H1 (cell line): ENCODE measurements at regions not wholly inside any gene's neighbourhood (a gene's known extent, or its start where the extent isn't known, plus 50 kb on each side); places are given as distances from the start of the nearest gene placed in this dataset.

ENCODE experiments used
- CTCF ChIA-PET: fragments of 300-600 bp; sonication (Branson Sonifier 250); formaldehyde crosslinking; loops from one replicate; lab custom pipeline; 2021; ENCODE audit not compliant: partially characterized antibody; lab: Charles Lee
- POLR2A ChIA-PET: fragments of 300-600 bp; sonication (Branson Sonifier 250); formaldehyde crosslinking; loops from one replicate; lab custom pipeline; 2021; ENCODE audit warnings: inconsistent platforms; ENCODE audit not compliant: partially characterized antibody; lab: Charles Lee
- DNase-seq, 2 experiments: peaks; one replicate each; pipeline versions ENCODE4 v3.0.0 to v3.0.0-alpha.2; 2010 to 2022; ENCODE audit warnings: low spot score in 2 of 2, low read depth in 1 of 2, mixed read lengths in 1 of 2
- FAIRE-seq: peaks from 2 replicates; lab custom pipeline; 2011; peaks lifted over from hg19 to GRCh38; lab: Jason Lieb, UNC
- H2AFZ ChIP-seq: 2 replicates; pipeline ENCODE4 v1.8.1; 2012; ENCODE audit warnings: low read length, inconsistent platforms
- H2AK5ac ChIP-seq: 2 replicates; pipeline ENCODE4 v1.6.1; 2013; ENCODE audit warnings: low read depth, low read length
- H2BK120ac ChIP-seq: replicated peaks from 2 replicates; pipeline ENCODE3; 2013; ENCODE audit warnings: low read depth, low read length, inconsistent platforms
- H2BK12ac ChIP-seq: 2 replicates; pipeline ENCODE4 v1.6.1; 2013; ENCODE audit warnings: low read depth, low read length
- H2BK15ac ChIP-seq: 2 replicates; pipeline ENCODE4 v1.6.1; 2013; ENCODE audit warnings: low read length
- H2BK20ac ChIP-seq: 2 replicates; pipeline ENCODE4 v1.6.1; 2013; ENCODE audit warnings: low read length
- H2BK5ac ChIP-seq: 2 replicates; pipeline ENCODE4 v1.6.1; 2013; ENCODE audit warnings: low read depth, low read length
- H3K14ac ChIP-seq: 2 replicates; pipeline ENCODE4 v1.6.1; 2013; ENCODE audit warnings: inconsistent platforms; ENCODE audit not compliant: insufficient read length
- H3K18ac ChIP-seq: 2 replicates; pipeline ENCODE4 v1.6.1; 2013; ENCODE audit warnings: low read length; ENCODE audit errors: extremely low read depth
- H3K23ac ChIP-seq: 2 replicates; pipeline ENCODE4 v1.6.1; 2013; ENCODE audit warnings: inconsistent platforms; ENCODE audit not compliant: insufficient read length
- H3K23me2 ChIP-seq: 2 replicates; pipeline ENCODE4 v1.6.1; 2013; ENCODE audit warnings: low read depth, low read length
- H3K27ac ChIP-seq: 2 replicates; pipeline ENCODE4 v1.6.1; 2011; ENCODE audit warnings: low read depth, low read length, inconsistent platforms
- H3K27me3 ChIP-seq, 4 experiments: replicated peaks in 1 of 4; 1 replicate in 1 of 4; 2 replicates in 3 of 4; pipeline versions ENCODE4 v1.6.1 to v1.8.1; 2011 to 2013; ENCODE audit warnings: low read length in 3 of 4, mild to moderate bottlenecking in 3 of 4, inconsistent platforms in 2 of 4, mixed read lengths in 2 of 4, moderate library complexity in 1 of 4; ENCODE audit not compliant: control insufficient read depth in 3 of 4, insufficient read depth in 3 of 4; ENCODE audit errors: extremely low read depth in 1 of 4
- H3K36me3 ChIP-seq, 4 experiments: 2 replicates each; pipeline versions ENCODE4 v1.6.1 to v1.8.1; 2011 to 2013; ENCODE audit warnings: mild to moderate bottlenecking in 4 of 4, low read length in 3 of 4, moderate library complexity in 2 of 4, control low read depth in 1 of 4, inconsistent platforms in 1 of 4; ENCODE audit not compliant: insufficient read depth in 4 of 4, control insufficient read depth in 2 of 4
- H3K4ac ChIP-seq: replicated peaks from 2 replicates; pipeline ENCODE3; 2013; ENCODE audit warnings: low read length, low read depth, mixed read lengths, inconsistent platforms; ENCODE audit not compliant: insufficient read length
- H3K4me1 ChIP-seq, 4 experiments: replicated peaks in 1 of 4; 1 replicate in 1 of 4; 2 replicates in 3 of 4; pipeline versions ENCODE4 v1.6.1 to v1.8.1; 2011 to 2013; ENCODE audit warnings: low read length in 3 of 4, inconsistent platforms in 2 of 4, mixed read lengths in 1 of 4; ENCODE audit not compliant: insufficient read depth in 4 of 4, control insufficient read depth in 3 of 4
- H3K4me2 ChIP-seq, 2 experiments: 2 replicates each; pipeline versions ENCODE4 v1.6.1 to v1.8.1; 2011 to 2013; ENCODE audit warnings: low read depth in 2 of 2, low read length in 2 of 2, control low read depth in 1 of 2, inconsistent platforms in 1 of 2, mild to moderate bottlenecking in 1 of 2; ENCODE audit not compliant: insufficient read depth in 1 of 2
- H3K4me3 ChIP-seq, 4 experiments: fragments of 200-600, 300-600 bp in 1 of 4; sonication (generic), shearing (Covaris generic), sonication (Bioruptor Twin) in 1 of 4; 2 replicates each; pipeline versions ENCODE4 v1.5.1 to v1.8.1; 2011 to 2016; ENCODE audit warnings: low read length in 4 of 4, low read depth in 3 of 4, control low read depth in 2 of 4, inconsistent platforms in 2 of 4, mild to moderate bottlenecking in 2 of 4, mixed read lengths in 1 of 4, moderate library complexity in 1 of 4; ENCODE audit not compliant: insufficient read depth in 2 of 4; ENCODE audit errors: extremely low read depth in 1 of 4
- H3K56ac ChIP-seq: replicated peaks from 2 replicates; pipeline ENCODE3; 2013; ENCODE audit warnings: low read depth, mild to moderate bottlenecking, mixed read lengths, low read length, inconsistent platforms; ENCODE audit not compliant: insufficient read length
- H3K79me1 ChIP-seq: 2 replicates; pipeline ENCODE4 v1.6.1; 2013; ENCODE audit warnings: low read depth, low read length, control low read depth
- H3K79me2 ChIP-seq, 2 experiments: 2 replicates each; pipeline versions ENCODE4 v1.6.1 to v1.8.1; 2012 to 2013; ENCODE audit warnings: low read length in 2 of 2, mild to moderate bottlenecking in 2 of 2, inconsistent platforms in 1 of 2; ENCODE audit not compliant: insufficient read depth in 2 of 2, control insufficient read depth in 1 of 2
- H3K9ac ChIP-seq, 4 experiments: replicated peaks in 1 of 4; 1 replicate in 1 of 4; 2 replicates in 3 of 4; pipeline versions ENCODE4 v1.6.1 to v1.8.1; 2011 to 2013; ENCODE audit warnings: low read depth in 3 of 4, low read length in 3 of 4, control low read depth in 2 of 4, mild to moderate bottlenecking in 2 of 4, moderate library complexity in 2 of 4, inconsistent platforms in 1 of 4; ENCODE audit errors: extremely low read depth in 1 of 4
- H3K9me3 ChIP-seq, 2 experiments: 2 replicates each; pipeline versions ENCODE4 v1.6.1 to v1.8.1; 2012 to 2013; ENCODE audit warnings: mild to moderate bottlenecking in 2 of 2, moderate library complexity in 2 of 2, control low read depth in 1 of 2, inconsistent platforms in 1 of 2, low read depth in 1 of 2, low read length in 1 of 2, mixed read lengths in 1 of 2; ENCODE audit not compliant: insufficient read depth in 2 of 2
- H4K20me1 ChIP-seq, 2 experiments: replicated peaks in 1 of 2; 2 replicates each; pipeline versions ENCODE3 to v1.8.1; 2011 to 2013; ENCODE audit warnings: inconsistent platforms in 2 of 2, low read length in 2 of 2, mild to moderate bottlenecking in 1 of 2; ENCODE audit not compliant: insufficient read depth in 2 of 2, control insufficient read depth in 1 of 2
- H4K5ac ChIP-seq: 2 replicates; pipeline ENCODE4 v1.6.1; 2013; ENCODE audit warnings: low read length, low read depth, mixed read lengths, inconsistent platforms; ENCODE audit not compliant: insufficient read length
- H4K8ac ChIP-seq: 2 replicates; pipeline ENCODE4 v1.8.0; 2013; ENCODE audit warnings: mild to moderate bottlenecking, moderate library complexity, low read length, inconsistent platforms; ENCODE audit not compliant: insufficient read depth; ENCODE audit errors: extremely low read depth
- H4K91ac ChIP-seq: replicated peaks from 2 replicates; pipeline ENCODE3; 2013; ENCODE audit warnings: low read length, mixed read lengths, inconsistent platforms; ENCODE audit not compliant: insufficient read length
- ATF2 ChIP-seq: IDR thresholded peaks from 2 replicates; pipeline ENCODE4 v1.6.1; 2012; ENCODE audit warnings: low read length, inconsistent platforms
- BCL11A ChIP-seq, 2 experiments: IDR thresholded peaks; one replicate each; pipeline ENCODE4 v1.6.1; 2011; ENCODE audit warnings: low read depth in 2 of 2, low read length in 2 of 2, mild to moderate bottlenecking in 2 of 2
- CTBP2 ChIP-seq: IDR thresholded peaks from 2 replicates; pipeline ENCODE4 v1.7.0; 2011; ENCODE audit warnings: borderline replicate concordance, mild to moderate bottlenecking, moderate library complexity, mixed read lengths, low read length; ENCODE audit not compliant: insufficient read depth, insufficient read length
- EP300 ChIP-seq, 2 experiments: IDR thresholded peaks; 1 replicate in 1 of 2; 2 replicates in 1 of 2; pipeline ENCODE4 v1.6.1; 2011 to 2012; ENCODE audit warnings: low read depth in 2 of 2, low read length in 2 of 2, mild to moderate bottlenecking in 2 of 2, borderline replicate concordance in 1 of 2, inconsistent platforms in 1 of 2, moderate library complexity in 1 of 2
- GABPA ChIP-seq: IDR thresholded peaks from 2 replicates; pipeline ENCODE4 v1.6.1; 2011; ENCODE audit warnings: mild to moderate bottlenecking, low read length, moderate library complexity, borderline replicate concordance; ENCODE audit not compliant: insufficient read depth
- HDAC6 ChIP-seq: IDR thresholded peaks from one replicate; pipeline ENCODE4 v1.7.1; 2012; ENCODE audit warnings: low read depth, mild to moderate bottlenecking, inconsistent platforms, low read length, moderate library complexity
- RAD21 ChIP-seq, 2 experiments: IDR thresholded peaks in 1 of 2; conservative IDR thresholded peaks in 1 of 2; 2 replicates each; pipeline ENCODE4 v1.6.1; 2011; ENCODE audit warnings: low read depth in 2 of 2, low read length in 2 of 2, improper control_type of control experiment in 1 of 2, inconsistent platforms in 1 of 2, mild to moderate bottlenecking in 1 of 2, moderate library complexity in 1 of 2
- RFX5 ChIP-seq: IDR thresholded peaks from 2 replicates; pipeline ENCODE4 v1.6.1; 2011; ENCODE audit warnings: low read depth, low read length, improper control_type of control experiment, borderline replicate concordance
- SP4 ChIP-seq: IDR thresholded peaks from 2 replicates; pipeline ENCODE4 v1.6.1; 2012; ENCODE audit warnings: low read length, inconsistent platforms
- SRF ChIP-seq: IDR thresholded peaks from 2 replicates; pipeline ENCODE4 v1.6.1; 2011; ENCODE audit warnings: mild to moderate bottlenecking, low read depth, low read length, moderate library complexity
- WGBS, 2 experiments: shearing (Covaris generic) in 1 of 2; methylation state at CpG; one replicate each; pipeline versions ENCODE4 v1.1.6 to v1.1.7; 2013 to 2015; ENCODE audit warnings: low lambda C conversion rate in 2 of 2, mixed read lengths in 2 of 2, inconsistent platforms in 1 of 2, low coverage in 1 of 2, missing lambda C conversion rate in 1 of 2; ENCODE audit not compliant: insufficient replicate concordance in 2 of 2, insufficient coverage in 1 of 2, insufficient read length in 1 of 2; ENCODE audit errors: extremely low coverage in 1 of 2, missing lambda C conversion rate in 1 of 2; 5-methylcytosine and 5-hydroxymethylcytosine counted together

GRCh38 chr2:181828122-181828705, 63.3 kb upstream of the ITPRID2 start:
- H2AK5ac ChIP-seq: no peak overlapping the region
- H2BK5ac ChIP-seq: no peak overlapping the region
- no peak overlapping the region for H4K5ac ChIP-seq
- H3K23ac ChIP-seq: no peak overlapping the region
- FAIRE-seq: no peak
- no peak overlapping the region for H3K9ac ChIP-seq
- no peak overlapping the region for H2BK12ac ChIP-seq
- H3K18ac ChIP-seq: no peak overlapping the region
- H3K4ac ChIP-seq: no peak overlapping the region
- H3K4me3 ChIP-seq: no peak overlapping the region
- TF ChIP-seq EP300 (IDR thresholded peaks at IDR 0.05; ENCODE audit: borderline replicate concordance in 1 of 2, low read depth in 2 of 2, low read length in 2 of 2) (no peak), CTBP2 (no peak), BCL11A (IDR thresholded peaks at IDR 0.05; ENCODE audit: low read depth in 2 of 2, low read length in 2 of 2) (no peak), RAD21 (IDR thresholded peaks at IDR 0.05 in 1 of 2, conservative IDR thresholded peaks at IDR 0.05 in 1 of 2; ENCODE audit: low read depth in 2 of 2, low read length in 2 of 2) (no peak), ATF2 (no peak), SP4 (no peak), HDAC6 (no peak), RFX5 (no peak), GABPA (no peak), SRF (no peak)
- TF ChIP-seq, all 59 proteins: peak for 0
- Histone ChIP-seq H3K36me3 (no peaks in the 10 kb centered on the region), H3K27ac (no peak overlapping the region), H3K9me3 (no peaks in the 10 kb centered on the region), H3K14ac (no peak overlapping the region), H4K8ac (no peak overlapping the region), H3K4me1 (no peaks in the 10 kb centered on the region), H3K79me1 (no peaks in the 10 kb centered on the region), H2AFZ (no peak overlapping the region), H2BK15ac (no peak overlapping the region), H3K4me2 (no peak overlapping the region), H2BK120ac (no peak overlapping the region), H2BK20ac (no peak overlapping the region), H4K20me1 (no peaks in the 10 kb centered on the region), H3K23me2 (no peaks in the 10 kb centered on the region), H3K56ac (no peak overlapping the region), H3K27me3 (no peaks in the 10 kb centered on the region), H4K91ac (no peak overlapping the region), H3K79me2 (no peaks in the 10 kb centered on the region)
- CTCF ChIA-PET: no interaction called here
- 92% methylated on average over 6 of the region's 6 CpGs; no CpG with 5 or more reads in 1 of the 2 experiments for WGBS, 2 experiments
- POLR2A ChIA-PET: no interaction called here
- no peak for DNase-seq
